Stimulated activated CD8-positive, alpha-beta memory T cell treated with anti-CD3 and anti-CD28 coated beads, Interleukin-15, amount 100 ng/mL, for 1 hour (primary cell): ENCODE measurements at regions not wholly inside any gene's neighbourhood (a gene's known extent, or its start where the extent isn't known, plus 50 kb on each side); places are given as distances from the start of the nearest gene placed in this dataset.

Source experiments
- DNase-seq: peaks from one replicate; pipeline ENCODE4 v3.0.0-alpha.2; 2020; ENCODE audit warnings: low read depth

DNA sequence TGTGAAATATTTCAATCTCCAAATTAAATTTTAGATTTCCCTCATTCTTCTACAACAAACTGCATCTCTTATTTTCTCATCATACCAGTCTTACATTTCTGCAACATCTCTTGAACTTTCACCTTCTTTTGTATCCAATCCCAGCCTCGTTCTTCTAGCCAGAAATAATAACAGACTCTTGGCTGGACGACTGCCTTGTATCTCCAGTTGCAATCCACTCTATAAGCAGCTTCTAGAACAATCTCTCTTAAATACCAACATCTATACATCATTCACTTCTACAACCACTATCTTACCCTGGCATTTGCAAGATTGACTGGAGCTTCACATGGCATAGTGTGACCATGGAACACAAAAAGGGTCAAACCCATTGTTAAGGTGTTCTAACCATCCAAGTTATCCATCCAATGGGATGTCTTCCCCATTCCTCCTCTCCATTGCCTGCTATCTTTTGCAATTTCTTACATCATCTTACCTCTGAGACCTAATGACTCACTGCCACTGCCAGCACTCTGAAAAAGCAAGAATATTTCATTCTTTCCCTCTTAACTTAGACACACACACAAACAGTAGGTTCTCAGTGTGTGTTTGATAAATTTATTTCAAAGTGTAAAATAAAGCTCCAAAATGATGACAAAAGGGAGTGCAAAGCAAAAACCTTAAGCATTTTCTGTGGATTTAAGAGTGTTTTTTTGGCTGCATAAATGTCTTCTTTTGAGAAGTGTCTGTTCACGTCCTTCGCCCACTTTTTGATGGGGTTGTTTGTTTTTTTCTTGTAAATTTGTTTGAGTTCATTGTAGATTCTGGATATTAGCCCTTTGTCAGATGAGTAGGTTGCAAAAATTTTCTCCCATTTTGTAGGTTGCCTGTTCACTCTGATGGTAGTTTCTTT, 145.6 kb downstream of the METTL4 start:
- no peak for DNase-seq

DNA sequence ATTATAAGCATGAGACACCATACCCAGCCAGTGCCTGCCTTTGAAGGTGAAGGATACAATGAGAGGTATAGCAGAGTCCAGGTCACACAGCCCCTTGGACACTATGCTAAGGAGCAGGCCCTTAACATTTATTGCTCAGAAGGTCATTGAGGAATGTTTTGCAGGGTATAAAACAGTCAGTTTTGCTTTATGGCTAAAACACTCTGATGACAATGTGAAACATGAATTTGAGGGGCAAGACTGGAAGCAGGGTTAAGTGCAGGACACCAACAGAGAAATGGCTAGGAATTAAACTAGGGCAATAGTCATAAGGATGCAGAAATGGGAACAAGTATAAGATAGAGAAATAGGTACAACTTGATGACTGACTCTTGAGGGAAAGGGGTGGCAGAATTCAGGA, 141.1 kb downstream of the METTL4 start:
- no peak for DNase-seq

DNA sequence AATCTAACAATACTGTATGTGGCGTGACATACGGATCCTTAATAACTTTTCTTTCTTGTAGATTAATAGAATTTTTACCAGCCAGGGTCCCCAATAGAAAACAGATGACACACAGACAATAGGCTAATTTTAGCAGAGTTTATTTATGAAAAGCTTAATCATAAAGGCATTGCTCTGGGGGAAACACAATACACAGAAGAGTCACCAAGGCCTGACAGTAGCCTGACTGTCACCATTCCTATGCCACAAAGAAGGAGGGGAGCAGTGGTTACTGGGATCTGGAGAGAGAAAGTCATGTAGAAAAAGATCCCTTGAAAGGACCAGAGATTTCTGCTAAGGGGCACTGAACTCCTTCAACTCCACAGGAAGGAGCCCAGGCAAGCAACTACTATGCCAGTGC, 139.5 kb downstream of the METTL4 start:
- no peak for DNase-seq

DNA sequence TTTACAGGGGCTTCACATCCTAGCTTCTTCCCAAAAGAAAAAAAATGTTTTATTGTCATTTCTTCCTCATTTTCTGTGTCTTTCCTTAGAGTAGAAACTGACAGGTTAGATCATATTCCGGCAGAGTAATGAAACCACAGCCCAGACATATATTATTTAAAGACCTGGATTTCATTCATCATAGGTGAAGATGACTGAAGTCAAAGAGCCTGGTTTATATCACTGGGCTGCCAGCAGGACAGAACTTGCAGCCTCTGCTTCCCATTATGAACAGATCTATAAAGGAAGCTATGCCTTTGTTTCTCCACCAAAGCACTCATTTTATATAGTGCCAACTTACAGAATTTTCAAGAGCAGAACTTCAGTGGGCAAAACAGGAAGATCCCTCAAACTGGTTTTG, 137.9 kb downstream of the METTL4 start:
- no peak for DNase-seq

DNA sequence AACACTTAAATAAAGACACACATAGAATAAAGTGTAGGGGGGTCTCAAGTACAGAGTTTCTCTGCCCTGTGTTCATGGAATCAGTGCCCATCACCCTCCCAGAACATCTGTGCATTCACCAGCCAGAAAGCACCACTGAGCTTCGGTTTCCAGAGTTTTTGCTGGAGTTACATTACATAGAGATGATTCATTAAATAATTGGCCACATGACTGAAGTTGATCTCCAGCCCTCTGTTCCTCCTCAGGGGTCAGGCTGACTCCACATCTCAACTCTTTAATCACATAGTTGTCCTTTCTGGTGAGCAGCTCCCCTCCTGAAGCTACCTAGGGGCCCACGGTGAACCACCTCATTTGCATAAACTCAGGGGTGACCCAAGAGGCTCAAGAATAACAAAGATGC, 129.8 kb downstream of the METTL4 start:
- no peak for DNase-seq

DNA sequence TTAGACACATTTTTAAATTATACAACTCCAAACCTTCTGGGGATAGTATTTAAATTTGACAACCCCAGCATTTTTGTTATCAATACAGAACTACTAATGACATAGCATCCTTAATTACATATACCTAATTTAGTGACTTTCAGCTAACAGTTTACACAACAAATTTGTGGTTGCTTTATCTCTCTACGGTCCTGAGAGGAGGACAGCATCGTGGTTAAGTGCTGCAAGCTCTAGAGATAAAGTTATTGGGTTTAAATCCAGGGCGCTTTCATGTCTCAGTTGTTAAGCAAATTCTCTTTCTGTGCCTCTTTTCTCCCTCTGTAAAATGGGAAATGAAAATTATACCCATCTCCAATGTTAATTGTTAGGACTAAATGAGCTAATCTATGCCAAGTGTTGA, 129.3 kb downstream of the METTL4 start:
- no peak for DNase-seq

DNA sequence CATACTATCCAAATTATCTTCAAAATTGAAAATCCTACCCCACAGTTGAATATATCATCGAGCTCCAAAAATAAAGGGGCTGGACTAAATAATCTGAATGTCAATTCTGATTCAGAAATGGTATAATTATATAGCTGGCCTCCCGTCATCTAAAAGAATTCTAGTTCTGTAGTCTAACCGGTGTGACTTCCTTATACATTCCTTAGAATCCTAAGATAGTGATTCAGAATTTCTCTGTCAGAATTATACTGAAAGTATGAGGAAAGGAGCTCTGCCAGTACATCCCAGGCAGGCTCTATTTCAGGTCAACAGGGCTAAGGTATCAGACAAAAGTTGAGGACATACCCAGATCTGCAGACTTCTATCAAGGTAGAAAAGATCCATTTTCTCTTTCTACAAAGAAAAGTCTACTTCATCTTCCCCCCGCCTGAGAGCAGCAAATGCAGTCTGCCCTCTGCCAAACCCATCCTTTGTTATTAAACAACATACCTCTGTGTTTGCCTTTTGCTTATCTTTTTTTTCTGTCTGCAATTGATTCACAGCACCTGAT, 128.5 kb downstream of the METTL4 start:
- DNase-seq, result no peak

DNA sequence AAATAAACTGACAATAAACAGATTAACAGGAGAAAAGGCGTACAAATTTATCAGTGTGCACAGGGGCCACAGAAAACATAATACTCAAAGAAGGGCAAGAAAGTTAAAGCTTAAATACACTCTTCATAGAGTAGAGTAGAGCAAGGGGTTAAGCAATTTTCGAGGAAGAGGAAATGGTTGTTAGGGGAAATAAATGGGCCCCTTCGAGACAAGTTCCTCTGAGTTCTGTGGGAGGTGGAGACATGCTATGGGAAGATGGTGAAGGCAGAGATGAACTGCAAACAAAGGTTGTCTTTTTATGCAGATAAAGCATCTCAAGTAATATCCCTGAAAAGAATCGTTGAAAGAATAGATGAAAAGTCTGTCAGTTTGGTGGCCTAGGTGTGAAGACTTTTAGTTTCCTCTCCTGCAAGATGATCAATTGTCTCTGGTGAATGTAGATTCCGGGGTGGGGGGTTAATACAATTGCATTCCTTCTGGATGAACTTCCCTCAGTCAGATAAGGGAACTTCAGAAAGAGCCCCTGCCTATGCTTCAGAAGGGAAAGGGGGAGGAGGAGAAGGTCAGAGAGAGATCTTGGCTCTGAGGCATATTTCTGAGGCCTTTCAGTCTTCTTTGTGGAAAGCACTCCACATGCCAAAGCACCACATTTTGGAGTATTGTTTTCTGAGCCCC, 127.0 kb downstream of the METTL4 start:
- DNase-seq, result no peak

DNA sequence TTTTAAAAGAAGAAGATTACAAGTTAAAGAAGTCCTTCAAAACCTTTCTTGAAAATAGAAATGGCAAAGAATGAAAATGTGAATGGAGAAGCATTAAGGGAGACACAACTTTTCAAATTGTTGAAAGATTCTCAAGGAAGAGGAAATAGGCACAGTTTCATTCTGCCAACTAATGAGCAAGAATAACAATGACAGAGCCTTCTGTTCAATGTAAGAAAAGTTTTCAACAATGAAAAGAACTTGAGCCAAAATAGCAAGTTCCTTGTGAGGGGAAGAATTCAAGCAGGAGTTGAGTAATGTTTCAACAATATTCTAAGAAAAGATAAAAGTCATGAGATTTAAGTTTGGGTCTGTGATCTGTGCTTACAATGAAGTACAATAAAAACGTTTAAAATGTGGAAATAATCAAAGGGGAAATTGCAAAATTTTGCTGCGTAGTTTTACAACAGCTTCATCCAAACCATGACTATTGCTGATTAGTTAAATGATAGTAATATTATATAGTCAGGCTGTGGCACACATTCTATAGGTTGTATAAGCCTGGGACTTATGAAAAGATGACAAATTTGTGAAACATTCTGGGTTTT, 122.6 kb downstream of the METTL4 start:
- DNase-seq, result no peak

DNA sequence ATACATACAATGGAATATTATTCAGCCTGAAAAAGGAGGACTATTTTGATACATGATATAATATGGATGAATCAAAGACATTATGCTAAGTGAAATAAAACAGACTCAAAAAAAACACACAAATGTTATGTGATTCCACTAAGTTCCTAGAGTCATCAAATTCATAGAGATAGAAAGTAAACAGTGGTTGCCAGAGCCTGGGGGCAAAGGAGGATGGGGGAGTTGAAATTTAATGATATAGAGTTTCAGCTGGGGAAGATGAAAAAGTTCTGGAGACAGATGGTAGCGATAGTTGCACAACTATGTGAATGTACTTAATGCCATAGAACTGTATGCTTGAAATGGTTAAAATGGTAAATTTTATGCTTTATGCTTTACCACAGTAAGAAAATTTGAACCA, 119.7 kb downstream of the METTL4 start:
- no peak for DNase-seq

DNA sequence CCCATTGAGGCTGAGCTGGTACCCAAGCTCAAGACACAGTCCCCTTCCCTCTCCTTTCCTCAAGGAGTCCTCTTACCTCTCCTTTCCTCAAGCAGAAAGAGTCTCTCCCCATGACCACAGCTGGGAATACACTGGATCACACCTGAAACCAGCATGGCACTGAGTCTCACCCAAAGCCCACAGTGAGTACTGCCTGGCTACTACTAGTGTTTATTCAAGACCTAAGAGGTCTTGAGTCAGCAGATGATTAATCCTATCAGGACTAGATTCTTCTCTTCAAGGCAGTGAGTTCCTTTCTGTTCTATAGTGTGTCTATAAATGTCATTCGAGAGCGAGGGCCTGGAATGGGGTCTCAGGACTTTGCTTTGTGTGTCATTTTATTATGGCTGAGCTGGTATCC, 111.4 kb downstream of the METTL4 start:
- DNase-seq, result no peak

DNA sequence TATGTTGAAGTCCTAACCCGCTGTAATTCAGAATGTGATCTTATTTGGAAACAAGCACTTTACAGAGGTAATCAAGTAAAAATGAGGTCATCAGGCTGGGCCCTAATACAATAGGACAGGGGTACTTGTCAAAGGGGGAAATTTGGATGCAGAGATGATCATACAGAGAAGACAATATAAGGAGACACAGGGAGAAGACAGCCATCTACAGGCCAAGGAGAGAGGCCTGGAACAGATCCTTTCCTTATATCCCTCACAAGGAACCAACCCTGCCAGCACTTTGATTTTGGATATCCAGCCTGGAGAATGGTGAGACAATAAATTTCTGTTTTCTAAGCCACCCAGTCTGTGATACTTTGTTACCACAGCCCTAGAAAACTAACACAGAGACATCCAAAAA, 104.3 kb downstream of the METTL4 start:
- no peak for DNase-seq

DNA sequence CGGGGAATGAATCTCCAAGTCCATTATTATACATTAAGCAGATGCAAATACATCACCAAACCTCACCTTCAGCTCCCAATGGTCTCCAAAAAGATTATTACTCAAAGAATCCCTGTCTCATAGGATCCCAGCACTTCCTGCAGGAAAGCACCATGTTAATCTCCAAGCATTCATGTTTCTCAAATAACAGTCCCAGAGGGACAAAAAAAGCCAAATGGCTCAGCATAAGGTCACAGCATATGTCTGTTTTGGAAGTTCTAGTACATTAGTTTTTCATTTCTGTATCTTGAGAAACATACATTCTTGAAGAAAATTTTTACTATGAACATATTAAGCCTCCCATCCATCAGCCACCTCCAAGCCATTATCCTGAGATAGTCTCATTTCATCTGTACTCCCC, 103.3 kb downstream of the METTL4 start:
- no peak for DNase-seq

DNA sequence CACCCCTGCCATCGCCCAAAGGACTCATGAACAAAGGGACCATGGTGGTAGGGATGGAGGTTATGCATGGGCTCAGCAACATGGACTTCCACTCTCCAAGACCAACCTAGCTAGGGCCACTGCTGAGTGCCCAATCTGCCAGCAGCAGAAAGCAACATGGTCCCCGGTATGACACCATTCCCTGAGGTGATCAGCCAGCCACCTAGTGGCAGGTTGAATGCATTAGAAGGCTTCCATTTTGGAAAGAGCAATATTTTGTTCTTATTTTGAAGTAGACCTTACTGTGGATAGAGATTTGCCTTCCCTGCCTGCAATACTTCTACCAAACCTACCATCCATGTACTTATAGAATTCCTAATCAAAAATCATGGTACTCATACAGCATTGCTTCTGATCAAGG, 99.8 kb downstream of the METTL4 start:
- DNase-seq, result no peak

DNA sequence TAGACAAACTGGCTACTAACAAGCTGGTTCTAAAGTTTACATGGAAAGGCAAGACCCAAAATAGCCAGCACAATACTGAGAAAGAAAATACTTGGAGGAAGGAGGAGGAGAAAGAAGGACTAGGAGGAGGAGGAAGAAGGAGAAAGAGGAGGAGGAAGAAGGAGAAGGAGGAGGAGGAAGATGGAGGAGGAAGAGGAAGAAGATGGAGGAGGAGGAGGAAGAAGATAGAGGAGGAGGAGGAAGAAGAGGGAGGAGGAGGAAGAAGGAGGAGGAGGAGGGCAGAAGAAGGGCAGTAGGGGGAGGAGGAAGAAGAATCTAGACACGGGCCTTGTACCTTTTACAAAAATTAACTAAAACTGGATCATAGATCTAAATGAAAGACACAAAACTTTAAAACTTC, 92.6 kb downstream of the METTL4 start:
- DNase-seq, result no peak

DNA sequence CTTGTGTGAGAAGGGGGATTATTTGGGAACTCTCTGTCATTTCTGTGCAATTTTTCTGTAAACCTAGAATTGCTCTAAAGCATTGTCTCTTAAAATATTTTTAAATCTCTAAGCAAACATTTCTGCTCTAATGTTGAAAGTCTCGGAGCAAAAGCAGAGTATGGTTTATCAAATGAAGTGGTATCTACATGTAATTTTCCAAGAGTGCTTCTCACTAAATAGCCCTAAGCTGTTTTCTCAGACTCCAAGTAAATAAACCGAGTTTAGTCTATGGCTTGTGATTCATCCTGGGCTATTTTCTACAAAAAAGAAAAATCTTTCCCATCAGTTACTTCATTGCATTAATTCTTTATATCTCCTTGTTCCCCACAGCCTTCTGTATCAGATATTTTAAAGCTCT, 90.8 kb downstream of the METTL4 start:
- no peak for DNase-seq

DNA sequence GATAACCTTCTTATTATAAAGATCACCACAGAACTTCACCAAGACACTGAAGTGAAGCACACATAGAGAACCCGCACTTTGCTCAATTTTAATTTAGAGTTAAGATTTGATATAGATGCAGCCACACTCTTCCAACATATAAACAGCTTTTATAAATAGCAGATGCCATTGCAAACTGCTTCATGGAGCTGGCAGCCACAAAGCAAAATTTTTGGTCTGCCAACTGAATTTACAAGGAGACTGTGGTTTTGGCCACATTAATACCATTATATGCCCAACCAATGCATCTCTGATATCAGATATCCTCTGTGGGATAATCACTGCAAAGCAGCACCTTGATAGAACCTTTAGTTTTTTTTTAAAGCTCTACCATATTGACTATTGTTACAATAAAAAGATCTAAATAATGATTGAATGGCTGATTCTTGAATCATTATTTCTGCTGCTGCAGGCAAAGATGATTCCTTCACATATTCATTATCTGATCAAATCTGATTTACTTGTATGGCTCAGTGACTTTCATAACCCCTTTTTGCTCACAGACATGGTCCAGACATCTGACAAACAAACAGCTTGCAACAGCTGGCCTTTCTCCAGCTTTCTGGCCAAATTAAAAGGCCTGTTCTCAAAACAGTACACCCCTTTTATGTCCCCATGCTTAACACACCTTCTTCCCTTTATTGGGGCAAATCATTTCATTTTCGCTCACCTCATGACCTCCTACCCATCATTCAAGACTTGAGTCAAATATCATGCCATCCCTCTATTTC, 88.4 kb downstream of the METTL4 start:
- no peak for DNase-seq

DNA sequence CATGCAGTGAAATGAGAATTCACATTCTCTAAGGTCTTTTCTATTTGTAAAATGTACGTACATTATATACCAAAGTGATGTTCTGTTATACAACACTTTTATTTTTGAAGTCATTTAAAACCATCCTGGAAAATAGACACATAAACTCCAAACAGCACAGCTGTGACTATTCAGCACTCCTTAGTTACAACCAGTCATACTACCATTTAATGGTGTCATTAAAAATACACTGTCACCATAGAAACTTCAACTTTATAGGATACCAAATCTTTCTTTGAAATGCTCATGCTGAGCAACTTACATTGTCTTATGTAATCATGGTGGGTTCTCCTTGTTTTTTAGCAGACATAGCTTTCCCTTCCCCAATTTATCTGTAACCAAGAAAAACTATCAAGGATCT, 85.3 kb downstream of the METTL4 start:
- DNase-seq, result no peak

DNA sequence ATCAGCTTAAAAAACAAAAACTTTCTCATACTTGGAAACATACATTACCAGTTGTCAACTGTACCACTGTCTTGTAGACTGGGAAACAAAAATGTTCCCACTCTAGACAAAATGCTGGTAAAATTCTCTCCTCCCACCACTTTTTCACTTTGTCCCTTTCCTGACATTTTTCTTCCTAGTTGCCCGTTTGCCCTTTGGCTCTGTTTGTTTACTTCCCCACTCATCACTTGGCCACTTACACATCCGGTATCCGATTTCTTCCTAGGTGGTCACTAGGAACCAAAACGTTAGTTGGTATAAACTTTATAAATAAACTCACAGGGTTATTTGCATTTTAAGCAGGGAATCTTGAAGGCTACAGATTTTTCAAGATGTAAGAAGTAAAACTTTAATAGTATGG, 84.9 kb downstream of the METTL4 start:
- no peak for DNase-seq
